SU-DHL-6 (cell line): ENCODE measurements at regions not wholly inside any gene's neighbourhood (a gene's known extent, or its start where the extent isn't known, plus 50 kb on each side); places are given as distances from the start of the nearest gene placed in this dataset.

Source experiments
- EZH2phosphoT487 ChIP-seq: fragments of 200-600 bp; sonication (generic), shearing (Covaris generic); conservative IDR thresholded peaks from 2 replicates; pipeline ENCODE4 v1.6.1; 2018; ENCODE audit warnings: mild to moderate bottlenecking, antibody characterized with exemption, low read length, moderate library complexity, mixed read lengths
- TF ChIP-seq, protein P1 (sequence below): fragments of 200-600 bp; sonication (generic); IDR thresholded peaks from one replicate; pipeline ENCODE4 v1.5.1; 2017; ENCODE audit warnings: antibody characterized with exemption, mild to moderate bottlenecking, low read length, moderate library complexity; ENCODE audit not compliant: insufficient read depth, poor library complexity, severe bottlenecking

DNA sequence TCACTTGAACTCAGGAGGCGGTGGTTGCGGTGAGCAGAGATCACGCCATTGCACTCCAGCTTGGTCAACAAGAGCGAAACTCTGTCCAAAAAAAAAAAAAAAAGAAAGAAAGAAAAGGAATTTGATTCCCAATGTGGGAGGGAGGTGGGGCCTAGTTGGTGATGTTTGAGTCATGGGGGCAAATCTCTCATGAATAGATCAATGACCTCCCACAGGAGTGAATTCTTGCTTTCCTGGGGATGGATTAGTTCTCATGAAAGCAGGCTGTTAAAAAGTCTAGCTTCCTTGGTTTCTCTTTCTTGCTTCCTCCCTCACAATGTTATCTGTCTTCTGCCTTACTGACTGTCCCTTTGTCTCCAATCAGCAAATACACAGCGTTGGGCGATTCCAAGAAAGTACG is 419.5 kb upstream of the RPS6KA3 start:
- TF ChIP-seq, protein P1, sequence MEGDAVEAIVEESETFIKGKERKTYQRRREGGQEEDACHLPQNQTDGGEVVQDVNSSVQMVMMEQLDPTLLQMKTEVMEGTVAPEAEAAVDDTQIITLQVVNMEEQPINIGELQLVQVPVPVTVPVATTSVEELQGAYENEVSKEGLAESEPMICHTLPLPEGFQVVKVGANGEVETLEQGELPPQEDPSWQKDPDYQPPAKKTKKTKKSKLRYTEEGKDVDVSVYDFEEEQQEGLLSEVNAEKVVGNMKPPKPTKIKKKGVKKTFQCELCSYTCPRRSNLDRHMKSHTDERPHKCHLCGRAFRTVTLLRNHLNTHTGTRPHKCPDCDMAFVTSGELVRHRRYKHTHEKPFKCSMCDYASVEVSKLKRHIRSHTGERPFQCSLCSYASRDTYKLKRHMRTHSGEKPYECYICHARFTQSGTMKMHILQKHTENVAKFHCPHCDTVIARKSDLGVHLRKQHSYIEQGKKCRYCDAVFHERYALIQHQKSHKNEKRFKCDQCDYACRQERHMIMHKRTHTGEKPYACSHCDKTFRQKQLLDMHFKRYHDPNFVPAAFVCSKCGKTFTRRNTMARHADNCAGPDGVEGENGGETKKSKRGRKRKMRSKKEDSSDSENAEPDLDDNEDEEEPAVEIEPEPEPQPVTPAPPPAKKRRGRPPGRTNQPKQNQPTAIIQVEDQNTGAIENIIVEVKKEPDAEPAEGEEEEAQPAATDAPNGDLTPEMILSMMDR: no peak
- TF ChIP-seq EZH2phosphoT487: no peak
